ENCODE measurements at regions not wholly inside any gene's neighbourhood (a gene's known extent, or its start where the extent isn't known, plus 50 kb on each side); places are given as distances from the start of the nearest gene placed in this dataset.
A peak's percentile ranks its signal among the peaks of the same experiment; 100 is the strongest.

DNA sequence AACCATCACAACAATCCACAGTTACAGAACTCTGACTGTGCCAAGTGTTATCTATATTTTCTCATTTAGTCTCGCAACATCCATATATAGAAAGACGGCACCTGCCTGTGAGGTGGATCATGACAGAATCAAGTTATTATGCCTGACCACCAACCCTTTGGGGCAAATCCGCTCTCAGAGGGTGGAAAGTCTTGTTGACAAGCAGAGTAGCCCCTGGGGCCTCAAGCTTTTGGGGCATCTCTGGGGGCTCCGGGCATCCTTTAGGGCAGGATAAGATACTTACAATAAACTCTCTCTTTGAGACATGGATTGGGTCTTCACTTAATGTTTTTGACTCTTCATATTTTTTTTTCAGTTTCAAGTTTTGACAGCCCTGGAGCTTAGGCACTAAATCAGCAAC lies 150.5 kb upstream of the NAV2 start:
- no peak for TF ChIP-seq ZFX (IDR thresholded peaks at IDR 0.05)
- no peak for TF ChIP-seq CTCF (conservative IDR thresholded peaks at IDR 0.05)
- no peak overlapping the region for H3K27ac ChIP-seq

- TF ChIP-seq CTCF (conservative IDR thresholded peaks at IDR 0.05), result no peak
- TF ChIP-seq ZFX (IDR thresholded peaks at IDR 0.05), result no peak
- no peak overlapping the region for H3K27ac ChIP-seq
These were observed 151.6 kb upstream of the NAV2 start for GRCh38 chr11:19561011-19561410.

DNA sequence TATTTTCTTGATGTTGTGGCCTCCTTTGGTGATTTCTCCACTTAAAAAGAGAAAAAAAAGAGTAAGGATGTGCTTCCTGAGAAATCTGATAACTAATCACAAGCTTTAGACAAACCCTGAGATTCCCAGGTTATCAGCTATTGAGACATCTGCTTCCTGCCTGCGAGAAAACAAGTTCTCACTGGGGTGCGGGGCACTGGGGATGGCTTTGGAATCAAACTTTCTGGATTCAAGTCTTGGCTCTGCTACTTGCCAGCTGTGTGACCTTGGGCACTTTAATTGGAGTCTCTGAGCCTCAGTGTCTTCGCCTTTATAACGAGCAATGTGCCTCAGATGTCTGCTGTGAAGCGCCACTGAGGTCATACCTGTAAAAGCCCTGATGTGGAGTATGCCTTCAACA lies 152.5 kb upstream of the NAV2 start:
- TF ChIP-seq ZFX (IDR thresholded peaks at IDR 0.05) (no peak), CTCF (conservative IDR thresholded peaks at IDR 0.05) (no peak)
- no peak overlapping the region for H3K27ac ChIP-seq

GRCh38 chr11:19559746-19560145 lies 152.9 kb upstream of the NAV2 start:
- TF ChIP-seq ZFX (IDR thresholded peaks at IDR 0.05) (no peak), CTCF (conservative IDR thresholded peaks at IDR 0.05) (no peak)

GRCh38 chr11:19558189-19558986 lies 154.2 kb upstream of the NAV2 start:
- TF ChIP-seq ZFX (IDR thresholded peaks at IDR 0.05) (no peak), CTCF (conservative IDR thresholded peaks at IDR 0.05) (no peak)
- no peak overlapping the region for H3K27ac ChIP-seq

More at GRCh38 chr11:19559746-19560145, 152.9 kb upstream of the NAV2 start:
- no peak overlapping the region for H3K27ac ChIP-seq

DNA sequence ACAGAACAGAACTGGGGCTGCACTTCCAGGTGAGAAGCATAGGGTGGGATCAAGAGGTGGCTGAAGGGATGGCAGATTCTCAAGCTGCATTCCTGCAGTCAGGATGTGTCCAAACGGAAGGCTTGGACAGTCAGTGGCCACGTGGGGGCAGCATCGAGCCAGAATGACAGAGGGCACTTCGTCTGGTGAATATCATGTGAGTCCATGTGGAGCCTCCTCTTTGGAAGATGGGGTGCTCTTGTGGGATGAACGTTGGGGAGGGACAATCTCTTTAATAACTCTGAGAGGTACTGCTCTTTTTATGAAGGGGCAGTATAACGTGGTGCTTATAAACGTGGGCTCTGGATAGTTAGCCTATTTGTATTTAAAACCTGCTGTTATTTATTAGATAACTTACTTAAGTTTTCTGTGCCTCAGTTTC lies 154.9 kb upstream of the NAV2 start:
- no peak overlapping the region for H3K27ac ChIP-seq
- TF ChIP-seq ZFX (IDR thresholded peaks at IDR 0.05) (no peak), CTCF (conservative IDR thresholded peaks at IDR 0.05) (peak; percentile 94)

- no peak for TF ChIP-seq CTCF (conservative IDR thresholded peaks at IDR 0.05)
- no peak for TF ChIP-seq ZFX (IDR thresholded peaks at IDR 0.05)
- no peak overlapping the region for H3K27ac ChIP-seq
These were observed 155.5 kb upstream of the NAV2 start for GRCh38 chr11:19557185-19557584.

Data from C4-2B (cell line).